ENCODE measurements at regions not wholly inside any gene's neighbourhood (a gene's known extent, or its start where the extent isn't known, plus 50 kb on each side); places are given as distances from the start of the nearest gene placed in this dataset.

DNA sequence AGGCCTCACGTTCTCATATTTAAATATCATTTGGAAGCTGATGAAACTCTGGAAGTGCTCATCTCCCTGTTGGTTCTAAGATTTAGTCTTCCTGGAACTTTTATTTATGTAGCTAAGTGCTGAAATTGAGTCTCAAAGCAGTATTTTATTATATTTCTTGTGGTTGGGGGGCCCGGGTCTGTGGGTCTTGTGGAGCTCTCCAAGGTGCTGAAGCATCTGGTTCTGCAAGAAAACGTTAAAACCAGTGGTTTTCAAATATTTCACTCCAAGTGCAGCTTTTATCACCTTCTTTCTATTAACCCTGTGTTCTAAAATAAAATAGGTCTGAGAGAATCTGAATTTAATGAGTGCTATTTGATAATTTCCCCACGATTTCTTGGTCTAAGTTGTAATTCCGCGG lies 1404.8 kb downstream of the TBC1D22A start:
- intact Hi-C loops (cut with DNase I), result no loop called here
- DNase-seq (ENCODE audit: missing footprints), result no peak
- no peak for ATAC-seq

DNA sequence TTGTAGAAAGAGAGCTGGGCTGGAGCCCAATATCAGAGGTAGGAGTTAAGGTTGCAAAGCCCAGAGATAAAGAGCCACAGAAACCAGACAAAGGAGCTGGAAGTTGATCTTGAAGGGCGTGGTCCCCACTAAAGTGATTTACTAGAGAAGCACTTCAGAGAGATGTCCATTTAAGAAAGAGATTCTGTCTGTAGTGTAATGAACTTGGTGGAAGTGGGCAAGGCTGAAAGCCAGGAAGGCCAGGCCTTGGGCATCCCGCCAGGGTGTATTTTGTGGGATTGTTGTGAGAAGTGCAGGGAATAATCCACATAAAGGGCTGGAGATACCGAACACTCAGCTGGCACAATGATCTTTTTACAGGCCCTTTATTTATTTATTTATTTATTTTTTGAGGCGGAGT lies 1398.8 kb downstream of the TBC1D22A start:
- intact Hi-C loops (cut with DNase I), result no loop called here
- DNase-seq (ENCODE audit: missing footprints) (no peak), ATAC-seq (no peak)

DNA sequence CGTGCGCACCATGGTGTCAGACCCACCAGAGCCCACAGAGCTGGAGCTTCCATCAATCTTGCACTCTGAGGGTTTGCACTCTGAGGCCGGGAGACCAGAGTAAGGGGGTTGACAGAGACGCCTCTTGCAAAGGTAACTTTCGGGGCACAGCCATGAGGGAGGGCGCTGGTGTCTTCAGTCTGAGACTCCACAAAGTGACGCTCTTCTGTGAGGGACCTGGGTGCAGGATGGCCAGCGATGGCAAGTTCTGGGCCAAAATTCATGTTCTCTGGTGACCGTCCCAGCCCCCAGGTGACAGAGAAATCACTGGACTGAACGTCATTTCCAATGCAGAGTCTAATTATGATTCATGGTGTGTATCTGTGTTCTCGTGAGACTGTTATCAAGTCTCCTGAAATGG lies 1395.2 kb downstream of the TBC1D22A start:
- intact Hi-C loops (cut with DNase I), result no loop called here
- DNase-seq (ENCODE audit: missing footprints), result no peak
- ATAC-seq, result no peak

GRCh38 chr22:48156603-48157355 lies 1394.3 kb downstream of the TBC1D22A start:
- ATAC-seq, result no peak
- DNase-seq (ENCODE audit: missing footprints), result no peak
- intact Hi-C loops (cut with DNase I), result no loop called here

DNA sequence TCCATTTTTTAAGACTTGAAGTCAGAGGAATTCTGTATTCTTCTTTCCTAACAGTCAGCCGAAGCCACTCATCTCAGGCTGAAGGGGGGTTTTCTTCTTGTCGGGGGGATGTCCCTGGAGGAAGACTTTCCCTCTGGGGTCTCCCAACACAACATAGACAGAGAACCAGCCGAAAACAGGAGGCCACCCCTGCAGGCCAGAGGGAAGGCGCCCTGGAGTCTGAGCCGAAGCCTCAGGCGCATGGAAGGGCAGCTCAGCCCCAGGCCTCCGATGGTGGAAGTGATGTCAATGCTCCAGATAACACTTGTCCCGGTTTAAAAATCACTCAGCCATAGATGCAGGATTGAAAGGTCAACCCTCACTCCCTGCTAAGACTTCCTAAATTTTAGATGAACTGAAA lies 1393.0 kb downstream of the TBC1D22A start:
- DNase-seq (ENCODE audit: missing footprints), result no peak
- intact Hi-C loops (cut with DNase I), result no loop called here
- ATAC-seq, result no peak

DNA sequence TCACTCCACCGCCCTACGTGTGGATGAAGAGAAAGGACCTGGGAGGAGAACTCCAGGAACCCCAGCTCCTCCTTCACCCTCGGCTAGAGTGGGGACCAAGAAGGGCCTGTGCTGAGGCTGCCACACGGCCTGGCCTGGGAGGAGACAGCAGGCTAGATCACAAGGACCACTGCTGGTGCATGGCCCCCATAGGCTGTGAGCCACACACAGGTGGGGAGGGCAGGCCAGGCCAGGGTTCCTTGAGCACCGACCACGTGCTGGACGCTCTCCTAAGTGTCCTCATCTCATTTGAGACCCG lies 1392.4 kb downstream of the TBC1D22A start:
- intact Hi-C loops (cut with DNase I), result no loop called here
- DNase-seq (ENCODE audit: missing footprints) (no peak), ATAC-seq (no peak)

DNA sequence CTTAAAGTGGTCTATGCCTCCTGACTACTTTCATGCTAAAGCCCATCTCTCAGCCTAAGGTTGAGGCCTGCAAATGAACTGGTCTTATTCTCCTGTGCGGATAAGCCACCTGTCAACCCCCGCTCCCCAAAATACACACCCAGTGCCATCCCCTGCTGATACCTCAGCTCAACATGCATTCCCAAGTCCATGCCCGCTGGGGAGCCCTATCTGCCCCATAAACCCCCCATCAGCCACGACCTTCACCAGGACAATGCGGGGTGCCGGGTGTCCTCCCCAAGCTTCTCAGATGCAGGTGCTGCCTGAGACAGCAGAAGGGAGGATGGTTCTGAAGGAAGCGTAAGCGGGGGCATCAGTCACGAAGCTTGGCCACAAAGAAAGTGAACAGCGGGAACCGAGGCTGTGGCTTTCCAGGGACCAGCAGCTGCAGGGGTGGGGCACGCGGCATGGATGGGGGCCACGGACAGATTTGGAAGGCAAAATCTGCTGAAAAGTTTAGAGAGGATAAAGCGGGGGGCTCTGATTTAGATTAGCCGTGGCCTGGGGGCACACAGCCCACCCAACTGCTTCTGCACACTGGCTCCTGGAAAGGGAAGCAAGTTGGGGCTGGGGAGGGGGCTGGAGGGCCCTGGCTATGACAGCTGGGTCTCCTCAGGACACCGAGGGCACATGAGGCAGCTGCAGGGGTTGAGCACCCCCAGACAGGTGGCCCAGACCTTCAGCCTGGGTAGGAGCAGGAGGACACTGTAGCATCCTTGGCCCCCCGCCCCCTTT lies 1391.9 kb downstream of the TBC1D22A start:
- intact Hi-C loops (cut with DNase I), result no loop called here
- no peak for DNase-seq (ENCODE audit: missing footprints)
- no peak for ATAC-seq

DNA sequence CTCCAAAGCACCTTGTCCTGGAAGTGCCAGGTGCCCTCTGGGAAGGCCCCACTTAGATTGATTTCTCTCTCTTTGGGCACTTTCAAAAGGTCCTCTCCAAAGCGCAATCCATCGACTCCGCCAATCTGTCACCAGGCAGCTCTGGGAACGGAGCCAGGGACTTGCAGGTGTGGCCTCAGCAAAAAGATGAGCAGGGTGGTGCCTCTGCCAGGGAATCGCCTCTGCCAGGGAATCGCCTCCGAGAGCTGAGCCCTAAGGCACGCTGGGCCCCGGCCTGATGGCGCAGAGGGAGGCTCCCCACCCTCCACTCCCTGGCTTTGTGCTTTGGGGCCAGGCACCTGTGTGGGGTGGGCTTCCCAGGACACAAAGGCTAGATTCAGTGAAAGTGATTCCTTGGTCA lies 1391.3 kb downstream of the TBC1D22A start:
- intact Hi-C loops (cut with DNase I), result no loop called here
- DNase-seq (ENCODE audit: missing footprints), result no peak
- ATAC-seq, result no peak

GRCh38 chr22:48152916-48153315 lies 1390.5 kb downstream of the TBC1D22A start:
- ATAC-seq (no peak), DNase-seq (ENCODE audit: missing footprints) (no peak)
- intact Hi-C loops (cut with DNase I), result no loop called here

- intact Hi-C loops (cut with DNase I), result no loop called here
- ATAC-seq, result no peak
- no peak for DNase-seq (ENCODE audit: missing footprints)
Observed at GRCh38 chr22:48152164-48152775, 1389.8 kb downstream of the TBC1D22A start.

GRCh38 chr22:48151641-48152040 lies 1389.2 kb downstream of the TBC1D22A start:
- DNase-seq (ENCODE audit: missing footprints), result no peak
- ATAC-seq, result no peak
- intact Hi-C loops (cut with DNase I), result no loop called here

DNA sequence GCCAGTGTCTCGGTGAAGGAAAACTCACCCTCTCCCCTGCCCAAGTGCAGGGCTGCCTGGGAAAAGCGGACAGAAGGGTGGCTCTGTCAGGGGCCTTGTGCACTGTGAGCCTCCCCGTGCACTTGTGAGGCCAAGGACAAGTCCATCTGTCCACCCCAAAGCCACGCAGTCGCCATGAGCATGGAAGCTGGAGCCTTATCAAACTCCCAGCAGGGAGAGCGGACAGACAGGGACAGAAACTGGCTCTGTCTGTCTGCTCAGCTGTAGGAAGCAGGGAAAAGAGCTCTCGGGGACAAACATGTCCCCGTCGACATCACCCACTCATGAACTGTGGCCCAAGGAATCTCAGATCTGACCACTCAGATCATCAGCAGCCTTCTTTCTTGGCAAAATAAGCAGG lies 1385.4 kb downstream of the TBC1D22A start:
- intact Hi-C loops (cut with DNase I), result no loop called here
- ATAC-seq (no peak), DNase-seq (ENCODE audit: missing footprints) (no peak)

DNA sequence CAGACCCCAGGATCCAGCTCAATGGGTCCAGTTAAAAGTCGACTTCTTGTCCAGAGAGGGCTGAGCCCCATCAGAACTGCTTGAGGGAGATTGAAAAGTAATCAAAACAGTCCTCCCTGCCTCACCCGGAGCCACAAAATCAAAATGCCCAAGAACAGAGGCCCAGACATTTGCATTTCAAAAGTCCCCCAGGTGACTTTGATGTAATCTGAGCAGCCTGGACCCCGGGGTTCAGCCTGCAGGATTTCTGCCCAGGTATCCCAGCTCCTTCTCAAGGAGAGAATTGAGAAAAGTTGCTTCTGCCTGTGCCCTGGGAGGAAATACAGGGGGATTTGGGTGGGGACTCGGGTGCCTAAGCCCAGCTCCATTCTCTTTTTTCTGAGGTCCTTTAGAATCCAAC lies 1385.0 kb downstream of the TBC1D22A start:
- DNase-seq (ENCODE audit: missing footprints) (no peak), ATAC-seq (no peak)
- intact Hi-C loops (cut with DNase I), result no loop called here

GRCh38 chr22:48146426-48146825 lies 1384.0 kb downstream of the TBC1D22A start:
- intact Hi-C loops (cut with DNase I), result no loop called here

GRCh38 chr22:48145738-48146137 lies 1383.3 kb downstream of the TBC1D22A start:
- ATAC-seq (no peak), DNase-seq (ENCODE audit: missing footprints) (no peak)
- intact Hi-C loops (cut with DNase I), result no loop called here

More at GRCh38 chr22:48146426-48146825, 1384.0 kb downstream of the TBC1D22A start:
- DNase-seq (ENCODE audit: missing footprints) (no peak), ATAC-seq (no peak)

GRCh38 chr22:48144318-48144717 lies 1381.9 kb downstream of the TBC1D22A start:
- DNase-seq (ENCODE audit: missing footprints) (no peak), ATAC-seq (no peak)
- intact Hi-C loops (cut with DNase I), result no loop called here

- no peak for DNase-seq (ENCODE audit: missing footprints)
- no peak for ATAC-seq
- intact Hi-C loops (cut with DNase I), result no loop called here
Observed at GRCh38 chr22:48143856-48144255, 1381.4 kb downstream of the TBC1D22A start.

DNA sequence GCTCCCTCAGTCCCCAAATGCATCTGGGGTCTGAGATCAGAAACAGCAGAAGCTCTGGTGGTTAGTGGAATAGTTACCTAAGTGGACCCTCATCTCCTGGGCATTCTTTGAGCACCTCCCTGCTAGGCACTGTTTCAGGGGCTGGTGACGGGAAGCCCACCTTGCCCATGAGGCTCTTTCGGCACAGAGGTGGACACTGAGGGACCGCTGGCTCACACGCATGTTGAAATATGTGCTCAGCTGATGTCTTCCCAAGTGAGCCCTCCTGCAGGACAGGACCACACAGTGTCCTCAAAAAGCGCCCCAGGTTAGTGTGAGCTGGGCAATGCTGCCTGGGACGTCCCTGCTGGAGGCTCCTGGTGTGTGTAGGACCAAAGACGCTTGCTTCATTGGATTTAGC lies 1379.9 kb downstream of the TBC1D22A start:
- intact Hi-C loops (cut with DNase I), result no loop called here
- no peak for ATAC-seq
- DNase-seq (ENCODE audit: missing footprints), result no peak

DNA sequence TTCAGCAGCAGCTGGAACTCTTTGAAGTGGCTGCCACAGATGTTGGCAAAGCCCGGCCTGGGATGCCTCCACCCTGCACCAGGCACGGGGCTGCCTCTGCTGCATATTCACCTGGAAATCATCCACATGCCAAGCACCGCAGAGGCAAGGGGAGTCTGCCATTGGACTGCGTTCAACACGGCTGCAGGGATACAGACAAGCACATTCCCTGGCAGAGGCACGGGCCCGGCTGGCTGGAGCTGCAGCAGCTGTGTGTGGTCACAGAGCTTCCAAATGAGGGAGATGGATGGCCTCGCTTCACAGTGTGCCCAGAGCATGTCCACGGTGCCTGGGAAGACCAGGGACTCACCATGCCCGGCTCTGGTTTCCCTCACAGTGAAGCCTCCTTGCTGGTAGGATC lies 1378.9 kb downstream of the TBC1D22A start:
- ATAC-seq (no peak), DNase-seq (ENCODE audit: missing footprints) (no peak)
- intact Hi-C loops (cut with DNase I), result no loop called here

DNA sequence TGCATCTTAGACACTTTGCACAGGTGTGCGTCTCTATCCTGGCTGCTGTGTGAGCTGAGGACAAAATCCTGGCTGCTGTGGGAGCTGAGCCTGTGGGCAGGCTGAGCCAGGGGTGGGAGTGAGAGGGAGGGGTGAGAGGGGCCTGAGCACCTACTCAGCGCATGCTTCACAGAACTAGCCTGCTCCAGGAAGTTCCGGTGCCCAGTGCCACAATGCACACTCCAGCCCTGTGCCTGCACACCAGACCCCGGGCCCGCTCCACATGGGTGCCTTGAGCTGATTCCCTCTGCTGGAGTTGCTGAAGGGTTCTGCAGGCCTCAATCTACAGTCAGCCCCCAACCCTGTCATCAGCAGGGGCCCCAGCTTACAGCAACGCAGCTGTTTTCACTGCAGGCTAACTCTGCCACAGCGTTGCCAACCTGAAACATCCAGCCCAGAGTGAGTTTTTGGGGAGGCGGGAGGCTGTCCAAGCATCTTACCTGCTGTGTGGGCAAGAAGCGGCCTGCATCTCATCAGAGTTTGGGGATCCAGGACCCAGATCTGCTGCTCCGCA lies 1377.9 kb downstream of the TBC1D22A start:
- ATAC-seq (no peak), DNase-seq (ENCODE audit: missing footprints) (no peak)
- intact Hi-C loops (cut with DNase I), result no loop called here

All from Right ventricle myocardium inferior (tissue), 1 donor.